Sigmoid colon (tissue), 4 donors: ENCODE measurements at regions not wholly inside any gene's neighbourhood (a gene's known extent, or its start where the extent isn't known, plus 50 kb on each side); places are given as distances from the start of the nearest gene placed in this dataset.

Experiments used
- EP300 ChIP-seq, 4 donors: sonication (generic); formaldehyde crosslinking; IDR thresholded peaks; one replicate each; pipeline ENCODE4 v1.6.1; 2017; ENCODE audit warnings: antibody characterized with exemption in 4 of 4
- POLR2A ChIP-seq, 2 donors: fragments of 450-650 bp; IDR thresholded peaks; one replicate each; pipeline ENCODE4 v1.6.1; 2016; ENCODE audit warnings: antibody characterized with exemption in 2 of 2, mild to moderate bottlenecking in 2 of 2, moderate library complexity in 2 of 2
- POLR2AphosphoS5 ChIP-seq, 4 donors: sonication (generic); formaldehyde crosslinking; IDR thresholded peaks; one replicate each; pipeline ENCODE4 v1.6.1; 2017; ENCODE audit warnings: antibody characterized with exemption in 4 of 4
- TF ChIP-seq, protein P1 (sequence below), 4 experiments: fragments of 450-650 bp in 3 of 4; fragments of 200-600 bp in 1 of 4; IDR thresholded peaks; one replicate each; pipeline ENCODE4 v1.5.1; 2016 to 2019; ENCODE audit warnings: antibody characterized with exemption in 4 of 4, mild to moderate bottlenecking in 3 of 4, moderate library complexity in 2 of 4

DNA sequence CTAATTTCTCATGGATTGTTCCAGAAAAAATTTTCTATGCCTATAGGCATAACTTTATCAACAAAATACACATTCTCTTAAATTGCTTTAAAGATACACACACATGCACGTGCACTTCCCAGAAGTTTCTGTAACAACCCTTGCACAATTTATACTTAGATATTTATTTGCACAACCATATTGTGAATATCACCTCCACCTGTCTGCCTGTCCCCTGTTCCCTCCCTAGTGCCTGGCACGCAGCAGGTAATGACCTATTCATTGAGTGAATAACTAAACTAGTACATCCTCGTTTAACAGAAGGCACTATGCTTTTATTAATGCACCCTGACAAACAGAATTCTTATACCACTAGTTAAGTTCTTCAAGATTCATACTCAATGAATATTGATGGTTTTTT, 198.9 kb downstream of the BCAS1 start:
- TF ChIP-seq, protein P1, sequence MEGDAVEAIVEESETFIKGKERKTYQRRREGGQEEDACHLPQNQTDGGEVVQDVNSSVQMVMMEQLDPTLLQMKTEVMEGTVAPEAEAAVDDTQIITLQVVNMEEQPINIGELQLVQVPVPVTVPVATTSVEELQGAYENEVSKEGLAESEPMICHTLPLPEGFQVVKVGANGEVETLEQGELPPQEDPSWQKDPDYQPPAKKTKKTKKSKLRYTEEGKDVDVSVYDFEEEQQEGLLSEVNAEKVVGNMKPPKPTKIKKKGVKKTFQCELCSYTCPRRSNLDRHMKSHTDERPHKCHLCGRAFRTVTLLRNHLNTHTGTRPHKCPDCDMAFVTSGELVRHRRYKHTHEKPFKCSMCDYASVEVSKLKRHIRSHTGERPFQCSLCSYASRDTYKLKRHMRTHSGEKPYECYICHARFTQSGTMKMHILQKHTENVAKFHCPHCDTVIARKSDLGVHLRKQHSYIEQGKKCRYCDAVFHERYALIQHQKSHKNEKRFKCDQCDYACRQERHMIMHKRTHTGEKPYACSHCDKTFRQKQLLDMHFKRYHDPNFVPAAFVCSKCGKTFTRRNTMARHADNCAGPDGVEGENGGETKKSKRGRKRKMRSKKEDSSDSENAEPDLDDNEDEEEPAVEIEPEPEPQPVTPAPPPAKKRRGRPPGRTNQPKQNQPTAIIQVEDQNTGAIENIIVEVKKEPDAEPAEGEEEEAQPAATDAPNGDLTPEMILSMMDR (IDR thresholded peaks at IDR 0.05): no peak
- no peak for TF ChIP-seq POLR2A (IDR thresholded peaks at IDR 0.05)
- TF ChIP-seq POLR2AphosphoS5 (IDR thresholded peaks at IDR 0.05): no peak
- no peak for TF ChIP-seq EP300 (IDR thresholded peaks at IDR 0.05)
